Panc1 (cell line): ENCODE measurements at regions not wholly inside any gene's neighbourhood (a gene's known extent, or its start where the extent isn't known, plus 50 kb on each side); places are given as distances from the start of the nearest gene placed in this dataset.

Source experiments
- ATAC-seq: fragments of 200-7000 bp; cut with Tn5 transposase; 2 replicates; pipeline ENCODE4 v1.9.1; 2020; ENCODE audit warnings: mild to moderate bottlenecking, moderate library complexity
- BruUV-seq: library from RNA; stranded (reverse); fragments of 400-500 nt; replicated peaks from 2 replicates; lab custom pipeline; 2021; lab: Mats Ljungman, UMichigan
- CTCF ChIA-PET: fragments of 300-600 bp; sonication (Branson Sonifier 250); formaldehyde crosslinking; loops from one replicate; lab custom pipeline; 2022; ENCODE audit warnings: antibody characterized with exemption; lab: Charles Lee
- POLR2A ChIA-PET: fragments of 300-600 bp; sonication (Branson Sonifier 250); formaldehyde crosslinking; loops from one replicate; lab custom pipeline; 2022; ENCODE audit warnings: antibody characterized with exemption; lab: Charles Lee
- DNase-seq: peaks from one replicate; pipeline ENCODE4 v3.0.0-alpha.2; 2010; ENCODE audit warnings: low read depth, low spot score
- H3K27ac ChIP-seq: 2 replicates; pipeline ENCODE4 v1.5.1; 2011; ENCODE audit warnings: mild to moderate bottlenecking, low read length, inconsistent platforms
- H3K27me3 ChIP-seq: fragments of 200-500 bp; sonication (Bioruptor generic); 2 replicates; pipeline ENCODE4 v1.6.0; 2014; ENCODE audit warnings: low read length, inconsistent platforms; ENCODE audit not compliant: control insufficient read depth, insufficient read depth
- H3K36me3 ChIP-seq: fragments of 200-500 bp; sonication (Bioruptor generic); 2 replicates; pipeline ENCODE4 v1.5.1; 2014; ENCODE audit warnings: inconsistent platforms, mild to moderate bottlenecking, low read length, moderate library complexity; ENCODE audit not compliant: control insufficient read depth, insufficient read depth
- H3K4me1 ChIP-seq: 2 replicates; pipeline ENCODE4 v1.5.1; 2011; ENCODE audit warnings: inconsistent platforms, mild to moderate bottlenecking, low read length, moderate library complexity; ENCODE audit not compliant: control insufficient read depth, insufficient read depth
- H3K4me3 ChIP-seq, 2 experiments: 2 replicates each; pipeline ENCODE4 v1.5.1; 2011 to 2012; ENCODE audit warnings: low read depth in 2 of 2, low read length in 2 of 2, mild to moderate bottlenecking in 2 of 2, inconsistent platforms in 1 of 2, moderate library complexity in 1 of 2
- H3K9me3 ChIP-seq: fragments of 200-500 bp; sonication (Bioruptor generic); 2 replicates; pipeline ENCODE4 v1.5.1; 2014; ENCODE audit warnings: low read depth, mild to moderate bottlenecking, inconsistent platforms, low read length, moderate library complexity; ENCODE audit not compliant: control insufficient read depth, insufficient read depth
- CTCF ChIP-seq: fragments of 450-650 bp; IDR thresholded peaks from 2 replicates; pipeline ENCODE4 v1.5.1; 2017; ENCODE audit warnings: mild to moderate bottlenecking
- POLR2AphosphoS5 ChIP-seq: IDR thresholded peaks from 2 replicates; pipeline ENCODE4 v1.6.1; 2012; ENCODE audit warnings: mild to moderate bottlenecking, low read depth, low read length, moderate library complexity
- REST ChIP-seq, 2 experiments: IDR thresholded peaks; 2 replicates each; pipeline ENCODE4 v1.6.1; 2011 to 2012; ENCODE audit warnings: low read depth in 2 of 2, control low read depth in 1 of 2, low read length in 1 of 2, mild to moderate bottlenecking in 1 of 2, moderate library complexity in 1 of 2; ENCODE audit not compliant: insufficient read depth in 1 of 2
- SIN3A ChIP-seq: IDR thresholded peaks from 2 replicates; pipeline ENCODE4 v1.6.1; 2012; ENCODE audit warnings: low read depth, mild to moderate bottlenecking, low read length, moderate library complexity, borderline replicate concordance; ENCODE audit not compliant: insufficient read depth
- TCF7L2 ChIP-seq: IDR thresholded peaks from 2 replicates; pipeline ENCODE4 v1.6.1; 2011; ENCODE audit warnings: mild to moderate bottlenecking, low read depth, low read length, inconsistent platforms
- in situ Hi-C: cut with HindIII; loops from 2 replicates; pipeline ENCODE4 v1.10.0; 2016; ENCODE audit warnings: low sequenced_read_pairs, low pct_unique_long_range_greater_than_20kb
- intact Hi-C: fragments of 100-400 bp; cut with micrococcal nuclease; formaldehyde crosslinking; loops from one replicate; pipeline ENCODE4 v1.10.0; 2022; ENCODE audit not compliant: unreplicated experiment

- TF ChIP-seq SIN3A (no peak), CTCF (no peak), POLR2AphosphoS5 (no peak), TCF7L2 (no peak), REST (IDR thresholded peaks at IDR 0.05; ENCODE audit: insufficient read depth in 1 of 2, low read depth in 2 of 2, low read length in 1 of 2) (no peak)
- Histone ChIP-seq H3K4me3 (no peak overlapping the region), H3K4me1 (no peaks in the 10 kb centered on the region), H3K27me3 (no peaks in the 10 kb centered on the region), H3K36me3 (no peaks in the 10 kb centered on the region), H3K9me3 (no peaks in the 10 kb centered on the region), H3K27ac (no peak overlapping the region)
- intact Hi-C loops (no loop called here), in situ Hi-C loops (no loop called here)
- ChIA-PET CTCF (no interaction called here), POLR2A (no interaction called here)
- no TSS peak for BruUV-seq
- DNase-seq, result no peak
- no peak for ATAC-seq
Observed at GRCh38 chr4:166459621-166460020, 586.6 kb downstream of the TLL1 start.

GRCh38 chr4:166460769-166461550, 587.9 kb downstream of the TLL1 start:
- ChIA-PET POLR2A (no interaction called here), CTCF (no interaction called here)
- TF ChIP-seq POLR2AphosphoS5 (no peak), CTCF (no peak), SIN3A (no peak), TCF7L2 (no peak), REST (IDR thresholded peaks at IDR 0.05; ENCODE audit: insufficient read depth in 1 of 2, low read depth in 2 of 2, low read length in 1 of 2) (no peak)
- ATAC-seq (no peak), DNase-seq (no peak)
- BruUV-seq, result no TSS peak
- Histone ChIP-seq H3K36me3 (no peaks in the 10 kb centered on the region), H3K4me1 (no peaks in the 10 kb centered on the region), H3K4me3 (no peak overlapping the region), H3K9me3 (no peaks in the 10 kb centered on the region), H3K27ac (no peak overlapping the region), H3K27me3 (no peaks in the 10 kb centered on the region)
- in situ Hi-C loops, result no loop called here
- intact Hi-C loops, result no loop called here
